Adipocyte (in vitro differentiated cells): ENCODE measurements at regions not wholly inside any gene's neighbourhood (a gene's known extent, or its start where the extent isn't known, plus 50 kb on each side); places are given as distances from the start of the nearest gene placed in this dataset.

Source experiments
- DNase-seq: peaks from one replicate; pipeline ENCODE4 v3.0.0-alpha.2; 2015; ENCODE audit warnings: low read depth
- H3K27me3 ChIP-seq: replicated peaks from 2 replicates; pipeline ENCODE4 v1.7.0; 2013; ENCODE audit warnings: mild to moderate bottlenecking, low read length, moderate library complexity; ENCODE audit not compliant: control insufficient read depth, insufficient read depth
- H3K36me3 ChIP-seq: 2 replicates; pipeline ENCODE4 v1.7.0; 2013; ENCODE audit warnings: low read length, mild to moderate bottlenecking, moderate library complexity; ENCODE audit not compliant: control insufficient read depth, insufficient read depth, severe bottlenecking
- H3K4me1 ChIP-seq: 2 replicates; pipeline ENCODE4 v1.7.0; 2013; ENCODE audit warnings: mild to moderate bottlenecking, low read length, moderate library complexity; ENCODE audit not compliant: control insufficient read depth, insufficient read depth
- H3K4me3 ChIP-seq: 2 replicates; pipeline ENCODE4 v1.7.0; 2013; ENCODE audit warnings: mild to moderate bottlenecking, low read length, moderate library complexity
- H3K9ac ChIP-seq: 2 replicates; pipeline ENCODE4 v1.7.0; 2013; ENCODE audit warnings: mild to moderate bottlenecking, low read length, moderate library complexity
- H3K9me3 ChIP-seq: 2 replicates; pipeline ENCODE4 v1.7.0; 2013; ENCODE audit warnings: mild to moderate bottlenecking, low read length, moderate library complexity; ENCODE audit not compliant: control insufficient read depth

DNA sequence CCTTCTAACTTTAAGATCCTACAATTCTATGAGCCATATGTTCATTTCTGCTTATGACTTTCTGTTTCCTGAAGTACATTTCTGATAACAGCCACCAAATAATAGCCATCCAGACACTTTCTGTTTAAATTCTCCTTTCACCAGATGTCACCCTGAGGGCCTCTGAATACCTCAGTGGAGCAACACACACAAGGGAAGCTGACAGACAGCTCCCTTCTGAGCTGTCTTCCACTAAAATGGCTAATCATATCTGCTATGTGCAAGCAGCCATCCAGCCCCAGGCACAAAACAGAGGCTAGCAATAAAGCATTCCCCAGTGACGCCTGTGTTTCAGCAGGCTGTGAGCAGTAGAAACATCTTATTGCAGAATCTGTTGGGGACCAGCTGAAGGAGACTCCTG lies 666.6 kb upstream of the UBE2E2 start:
- Histone ChIP-seq H3K27me3 (no peaks in the 10 kb centered on the region), H3K36me3 (no peaks in the 10 kb centered on the region), H3K4me3 (no peak overlapping the region), H3K9ac (no peak overlapping the region), H3K9me3 (no peaks in the 10 kb centered on the region), H3K4me1 (no peaks in the 10 kb centered on the region)
- no peak for DNase-seq

DNA sequence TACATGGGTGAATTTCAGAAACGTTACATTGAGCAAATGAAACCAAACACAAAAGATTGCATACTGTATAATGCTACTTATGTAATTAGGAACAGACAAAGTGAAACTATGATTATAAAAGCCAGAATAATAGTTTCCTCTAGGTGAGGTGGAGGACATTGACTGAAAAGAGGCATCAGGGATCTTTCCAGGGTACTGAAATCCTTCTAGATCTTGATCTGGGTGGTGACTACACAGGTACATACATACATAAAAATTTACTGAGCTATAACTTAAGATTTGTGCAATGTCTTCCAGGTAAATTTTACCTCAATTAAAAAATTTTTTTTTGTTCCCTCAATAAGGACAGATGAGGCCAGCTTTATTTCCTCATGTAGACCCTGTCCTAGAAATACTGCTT lies 665.6 kb upstream of the UBE2E2 start:
- Histone ChIP-seq H3K36me3 (no peaks in the 10 kb centered on the region), H3K4me1 (no peaks in the 10 kb centered on the region), H3K9me3 (no peaks in the 10 kb centered on the region), H3K9ac (no peak overlapping the region), H3K27me3 (no peaks in the 10 kb centered on the region), H3K4me3 (no peak overlapping the region)
- no peak for DNase-seq

DNA sequence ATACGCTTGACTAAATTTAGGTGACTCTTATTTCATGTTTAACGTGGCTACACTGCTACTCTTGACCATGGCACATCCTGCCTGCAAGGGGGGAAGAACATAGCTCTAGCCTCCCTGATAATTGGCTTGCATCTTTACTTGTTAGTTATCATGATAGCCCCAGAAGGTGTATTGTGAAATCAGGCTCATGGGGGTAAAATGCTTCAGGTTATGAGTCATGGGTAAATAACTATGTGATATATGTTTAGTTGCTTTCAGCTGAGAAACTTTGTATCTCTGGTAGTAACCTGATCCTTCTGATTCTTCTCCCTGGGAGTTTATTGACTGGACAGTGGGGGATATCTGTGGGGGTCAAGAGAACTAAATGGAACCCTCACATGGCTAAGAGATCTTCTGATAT lies 660.8 kb upstream of the UBE2E2 start:
- Histone ChIP-seq H3K27me3 (no peaks in the 10 kb centered on the region), H3K9ac (no peak overlapping the region), H3K4me1 (no peaks in the 10 kb centered on the region), H3K9me3 (no peaks in the 10 kb centered on the region), H3K4me3 (no peak overlapping the region), H3K36me3 (no peaks in the 10 kb centered on the region)
- peak; percentile 14 for DNase-seq

DNA sequence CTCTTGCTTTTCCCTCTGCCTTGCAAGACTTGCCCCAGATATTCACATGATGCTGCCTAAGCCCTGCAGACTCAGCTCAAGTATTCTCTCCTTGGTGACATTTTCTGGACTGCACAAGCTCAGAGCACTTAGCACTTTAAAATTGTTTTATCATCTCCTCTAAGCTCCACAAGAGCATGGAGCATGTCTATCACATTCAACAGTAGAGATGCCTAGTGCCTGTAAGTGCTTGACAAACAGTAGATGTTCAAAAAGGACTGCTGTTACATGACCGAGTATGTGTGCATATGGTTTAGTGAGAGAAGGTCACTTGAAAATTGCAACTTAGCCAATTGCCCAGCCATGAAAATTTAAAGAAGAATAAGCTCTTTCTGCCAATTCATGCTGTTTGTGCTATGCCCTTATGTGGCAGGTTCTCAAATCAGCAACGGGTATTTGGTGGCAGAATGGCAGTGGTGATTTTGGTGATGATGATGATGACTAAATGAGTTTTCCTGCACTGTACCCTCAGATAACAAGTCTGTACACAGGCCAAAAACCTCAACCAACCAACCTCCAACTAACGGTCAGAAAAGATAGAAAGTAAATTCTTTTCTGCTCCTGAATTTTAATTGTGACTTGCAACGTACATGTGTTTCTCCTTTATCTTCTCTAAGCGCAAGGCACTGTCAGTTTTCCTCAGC lies 647.2 kb upstream of the UBE2E2 start:
- Histone ChIP-seq H3K27me3 (no peaks in the 10 kb centered on the region), H3K4me3 (no peak overlapping the region), H3K9me3 (no peaks in the 10 kb centered on the region), H3K4me1 (no peaks in the 10 kb centered on the region), H3K36me3 (no peaks in the 10 kb centered on the region), H3K9ac (no peak overlapping the region)
- no peak for DNase-seq

DNA sequence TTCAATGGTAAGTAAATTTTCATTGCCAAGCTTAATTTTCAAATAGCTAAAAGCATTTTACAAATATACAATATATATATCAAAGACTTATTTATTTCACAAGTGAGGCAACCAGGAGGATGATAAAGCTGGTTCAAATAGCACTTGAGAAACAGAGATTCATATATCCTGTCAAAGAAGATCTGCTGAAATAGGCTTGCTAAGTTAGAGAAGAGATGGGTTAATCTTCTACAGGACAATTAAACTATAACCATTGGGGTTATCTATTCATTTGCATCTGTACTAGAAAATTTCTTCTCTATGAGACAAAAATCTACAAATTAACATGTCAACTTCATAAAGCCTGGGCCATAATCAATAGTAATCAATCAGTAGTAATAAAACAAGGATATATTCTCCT lies 637.7 kb upstream of the UBE2E2 start:
- H3K9ac ChIP-seq: no peak overlapping the region
- H3K9me3 ChIP-seq: no peaks in the 10 kb centered on the region
- no peaks in the 10 kb centered on the region for H3K4me1 ChIP-seq
- no peaks in the 10 kb centered on the region for H3K27me3 ChIP-seq
- no peak overlapping the region for H3K4me3 ChIP-seq
- no peaks in the 10 kb centered on the region for H3K36me3 ChIP-seq
- DNase-seq: no peak

DNA sequence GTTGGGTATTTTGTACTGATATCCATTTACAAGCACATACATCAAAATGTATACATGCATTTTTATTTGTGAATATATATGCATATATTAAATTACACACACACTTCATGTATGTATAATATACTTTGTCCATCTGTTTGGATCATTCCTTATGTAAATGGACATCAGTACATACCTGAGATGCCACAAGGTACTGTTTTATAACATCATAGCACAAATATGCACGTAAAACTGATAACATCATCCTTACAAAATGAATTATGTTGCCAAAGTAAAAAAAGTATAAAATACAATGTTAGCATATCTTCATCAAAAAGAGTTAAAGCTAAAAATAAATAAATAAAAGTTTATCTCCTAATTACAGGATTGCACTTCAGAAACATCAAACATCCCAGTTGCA lies 634.8 kb upstream of the UBE2E2 start:
- H3K9me3 ChIP-seq: no peaks in the 10 kb centered on the region
- no peak overlapping the region for H3K9ac ChIP-seq
- no peaks in the 10 kb centered on the region for H3K4me1 ChIP-seq
- no peak for DNase-seq
- no peak overlapping the region for H3K4me3 ChIP-seq
- H3K36me3 ChIP-seq: no peaks in the 10 kb centered on the region
- no peaks in the 10 kb centered on the region for H3K27me3 ChIP-seq

DNA sequence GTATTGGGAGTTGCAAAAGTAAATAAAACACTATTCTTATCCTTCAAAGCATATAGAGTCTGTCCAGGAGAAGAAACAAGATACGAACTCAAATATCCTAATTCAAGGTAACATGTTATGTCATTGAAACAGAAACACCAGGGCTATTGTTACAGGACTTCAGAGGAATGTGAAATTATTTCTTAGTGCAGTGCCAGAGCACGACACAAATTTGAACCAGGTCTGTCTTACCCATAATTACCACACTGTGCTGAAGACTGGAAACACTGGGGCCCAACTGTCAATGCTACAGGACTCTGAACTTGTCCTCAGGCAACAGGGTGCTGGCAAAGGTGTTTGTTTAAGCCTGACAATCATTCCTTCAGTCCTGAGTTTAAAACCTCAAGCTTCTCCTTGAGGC lies 633.6 kb upstream of the UBE2E2 start:
- no peak for DNase-seq
- no peaks in the 10 kb centered on the region for H3K9me3 ChIP-seq
- H3K9ac ChIP-seq: no peak overlapping the region
- no peak overlapping the region for H3K4me3 ChIP-seq
- H3K27me3 ChIP-seq: no peaks in the 10 kb centered on the region
- H3K36me3 ChIP-seq: no peaks in the 10 kb centered on the region
- no peaks in the 10 kb centered on the region for H3K4me1 ChIP-seq

DNA sequence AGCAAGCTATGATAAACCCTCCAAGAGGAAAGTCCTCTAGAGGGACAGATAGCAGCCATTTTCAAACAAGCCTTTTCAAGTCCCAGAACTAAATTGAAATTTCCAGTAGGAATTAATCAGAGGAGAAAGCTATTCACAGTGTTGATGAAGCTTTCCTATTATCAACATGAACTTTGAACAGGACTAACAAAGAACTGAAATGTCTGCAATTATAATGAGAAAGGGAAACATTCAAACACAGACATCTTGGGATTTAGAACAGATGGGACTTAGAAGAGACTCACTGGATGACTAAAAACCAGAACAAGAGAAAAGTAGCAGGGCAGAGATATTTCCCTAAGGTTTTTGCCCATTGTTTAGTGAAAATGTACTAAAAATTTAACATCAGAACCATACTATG lies 622.1 kb upstream of the UBE2E2 start:
- H3K4me1 ChIP-seq: no peaks in the 10 kb centered on the region
- H3K27me3 ChIP-seq: no peaks in the 10 kb centered on the region
- no peaks in the 10 kb centered on the region for H3K9me3 ChIP-seq
- H3K4me3 ChIP-seq: no peak overlapping the region
- no peak for DNase-seq
- no peak overlapping the region for H3K9ac ChIP-seq
- H3K36me3 ChIP-seq: no peaks in the 10 kb centered on the region

DNA sequence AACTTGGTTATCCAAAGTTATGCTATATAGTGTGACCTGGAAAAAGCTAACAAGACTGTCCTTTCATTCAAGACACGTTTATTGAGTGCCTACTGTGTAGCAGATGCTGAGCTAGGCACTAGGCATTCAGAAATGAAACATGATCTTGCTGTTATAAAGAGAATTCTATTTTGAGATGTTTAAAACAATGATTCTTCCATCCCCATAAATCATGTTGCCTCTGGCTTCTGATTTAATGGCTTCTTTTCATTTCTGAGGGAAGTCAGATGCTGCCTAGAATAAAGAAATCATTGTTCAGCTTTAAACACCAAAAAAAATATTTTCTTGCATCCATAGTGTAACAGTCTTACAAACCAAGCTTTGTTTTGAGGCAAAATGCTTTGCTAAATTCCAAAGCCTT lies 620.9 kb upstream of the UBE2E2 start:
- no peaks in the 10 kb centered on the region for H3K36me3 ChIP-seq
- no peak overlapping the region for H3K4me3 ChIP-seq
- no peak for DNase-seq
- H3K27me3 ChIP-seq: no peaks in the 10 kb centered on the region
- H3K9ac ChIP-seq: no peak overlapping the region
- no peaks in the 10 kb centered on the region for H3K4me1 ChIP-seq
- H3K9me3 ChIP-seq: no peaks in the 10 kb centered on the region

DNA sequence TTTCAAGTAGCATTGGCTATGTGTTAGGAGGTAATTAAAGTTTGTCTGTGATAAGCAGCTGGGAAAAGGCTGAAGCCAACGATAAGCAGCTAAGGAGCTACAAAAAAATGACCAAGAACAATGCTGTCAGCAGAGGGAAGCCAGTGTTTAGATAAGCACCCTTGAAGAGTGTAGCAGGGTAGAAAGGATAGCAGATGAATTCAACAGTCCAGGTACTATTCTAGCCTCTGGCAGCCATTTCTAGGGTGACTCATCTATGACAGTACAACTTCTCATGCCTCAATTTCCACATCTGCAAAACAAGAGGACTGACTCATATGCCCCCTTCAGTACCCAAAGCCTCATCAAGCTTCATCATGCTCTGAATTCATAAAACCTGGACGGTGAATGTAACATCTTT lies 617.6 kb upstream of the UBE2E2 start:
- Histone ChIP-seq H3K4me1 (no peaks in the 10 kb centered on the region), H3K4me3 (no peak overlapping the region), H3K9ac (no peak overlapping the region), H3K36me3 (no peaks in the 10 kb centered on the region), H3K9me3 (no peaks in the 10 kb centered on the region), H3K27me3 (no peaks in the 10 kb centered on the region)
- no peak for DNase-seq

DNA sequence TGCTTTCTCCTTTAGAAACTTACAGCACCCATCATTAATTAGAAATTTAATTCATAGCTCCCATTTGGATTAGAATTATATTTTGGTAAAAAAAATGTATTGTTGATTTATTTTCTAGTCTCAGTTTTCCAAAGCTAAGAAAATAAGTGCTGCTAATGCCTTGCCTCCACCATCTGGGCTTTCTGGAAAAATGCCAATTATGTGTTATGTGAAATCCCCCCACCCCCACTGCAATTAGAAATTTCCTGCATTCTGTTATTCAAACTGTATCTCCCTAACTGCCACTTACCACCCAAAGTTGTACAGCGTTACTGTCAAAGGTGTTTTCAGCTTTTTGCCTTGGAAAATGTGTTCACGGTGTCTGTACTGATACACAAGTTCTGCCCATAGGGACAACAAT lies 617.2 kb upstream of the UBE2E2 start:
- no peaks in the 10 kb centered on the region for H3K4me1 ChIP-seq
- H3K4me3 ChIP-seq: no peak overlapping the region
- no peaks in the 10 kb centered on the region for H3K36me3 ChIP-seq
- no peaks in the 10 kb centered on the region for H3K27me3 ChIP-seq
- DNase-seq: no peak
- H3K9ac ChIP-seq: no peak overlapping the region
- no peaks in the 10 kb centered on the region for H3K9me3 ChIP-seq

DNA sequence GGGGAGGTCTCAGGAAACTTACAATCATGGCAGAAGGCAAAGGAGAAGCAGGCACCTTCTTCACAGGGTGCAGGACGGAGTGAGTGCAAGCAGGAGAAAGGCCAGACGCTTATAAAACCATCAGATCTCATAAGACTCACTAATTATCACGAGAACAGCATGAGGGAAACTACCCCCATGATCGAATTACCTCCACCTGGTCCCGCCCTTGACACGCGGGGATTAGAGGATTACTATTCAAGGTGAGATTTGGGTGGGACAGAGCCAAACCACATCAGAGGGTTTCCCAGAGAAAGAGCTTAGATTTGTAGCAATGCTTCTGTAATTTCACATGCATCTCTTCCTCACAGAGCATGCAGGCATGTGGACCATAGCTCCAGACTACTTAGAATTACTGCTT lies 615.7 kb upstream of the UBE2E2 start:
- no peaks in the 10 kb centered on the region for H3K9me3 ChIP-seq
- H3K4me1 ChIP-seq: no peaks in the 10 kb centered on the region
- DNase-seq: no peak
- H3K9ac ChIP-seq: no peak overlapping the region
- H3K36me3 ChIP-seq: no peaks in the 10 kb centered on the region
- no peak overlapping the region for H3K4me3 ChIP-seq
- H3K27me3 ChIP-seq: no peaks in the 10 kb centered on the region
